ENCODE measurements at regions not wholly inside any gene's neighbourhood (a gene's known extent, or its start where the extent isn't known, plus 50 kb on each side); places are given as distances from the start of the nearest gene placed in this dataset.

GRCh38 chr16:82360024-82360783 lies 190.2 kb upstream of the MPHOSPH6 start:
- H3K27ac ChIP-seq, result no peak overlapping the region
- intact Hi-C loops (cut with DNase I), result no loop called here
- H3K36me3 ChIP-seq, result no peaks in the 10 kb centered on the region
- TF ChIP-seq CTCF (IDR thresholded peaks at IDR 0.05), result no peak
- no peak for DNase-seq
- H3K4me3 ChIP-seq, result no peak overlapping the region
- no peaks in the 10 kb centered on the region for H3K27me3 ChIP-seq
- no peak overlapping the region for H3K9ac ChIP-seq (ENCODE audit: low read depth in 2 of 2, low read length in 2 of 2)
- H3K9me3 ChIP-seq, result no peaks in the 10 kb centered on the region
- no peaks in the 10 kb centered on the region for H3K4me1 ChIP-seq

GRCh38 chr16:82358606-82359221 lies 188.7 kb upstream of the MPHOSPH6 start:
- Histone ChIP-seq H3K4me3 (no peak overlapping the region), H3K9me3 (no peaks in the 10 kb centered on the region), H3K9ac (ENCODE audit: low read depth in 2 of 2, low read length in 2 of 2) (no peak overlapping the region), H3K4me1 (no peaks in the 10 kb centered on the region), H3K36me3 (no peaks in the 10 kb centered on the region), H3K27ac (no peak overlapping the region), H3K27me3 (no peaks in the 10 kb centered on the region)
- intact Hi-C loops (cut with DNase I), result no loop called here
- DNase-seq, result no peak
- TF ChIP-seq CTCF (IDR thresholded peaks at IDR 0.05), result no peak

GRCh38 chr16:82358161-82358560 lies 188.1 kb upstream of the MPHOSPH6 start:
- no peaks in the 10 kb centered on the region for H3K4me1 ChIP-seq
- no peak for TF ChIP-seq CTCF (IDR thresholded peaks at IDR 0.05)
- no peak overlapping the region for H3K9ac ChIP-seq (ENCODE audit: low read depth in 2 of 2, low read length in 2 of 2)
- H3K9me3 ChIP-seq, result no peaks in the 10 kb centered on the region
- H3K36me3 ChIP-seq, result no peaks in the 10 kb centered on the region
- no peak for DNase-seq
- intact Hi-C loops (cut with DNase I), result no loop called here
- H3K27me3 ChIP-seq, result no peaks in the 10 kb centered on the region
- H3K4me3 ChIP-seq, result no peak overlapping the region
- H3K27ac ChIP-seq, result no peak overlapping the region

GRCh38 chr16:82357237-82357636 lies 187.2 kb upstream of the MPHOSPH6 start:
- H3K4me1 ChIP-seq, result no peaks in the 10 kb centered on the region
- intact Hi-C loops (cut with DNase I), result no loop called here

GRCh38 chr16:82350560-82350959 lies 180.5 kb upstream of the MPHOSPH6 start:
- TF ChIP-seq CTCF (IDR thresholded peaks at IDR 0.05), result no peak
- no peaks in the 10 kb centered on the region for H3K36me3 ChIP-seq
- no peak overlapping the region for H3K9ac ChIP-seq (ENCODE audit: low read depth in 2 of 2, low read length in 2 of 2)
- H3K4me1 ChIP-seq, result no peaks in the 10 kb centered on the region
- no peaks in the 10 kb centered on the region for H3K27me3 ChIP-seq
- intact Hi-C loops (cut with DNase I), result no loop called here
- no peak for DNase-seq
- H3K9me3 ChIP-seq, result no peaks in the 10 kb centered on the region
- H3K27ac ChIP-seq, result no peak overlapping the region
- no peak overlapping the region for H3K4me3 ChIP-seq

More at GRCh38 chr16:82357237-82357636, 187.2 kb upstream of the MPHOSPH6 start:
- Histone ChIP-seq H3K36me3 (no peaks in the 10 kb centered on the region), H3K9ac (ENCODE audit: low read depth in 2 of 2, low read length in 2 of 2) (no peak overlapping the region), H3K27me3 (no peaks in the 10 kb centered on the region), H3K27ac (no peak overlapping the region), H3K4me3 (no peak overlapping the region), H3K9me3 (no peaks in the 10 kb centered on the region)
- no peak for DNase-seq
- TF ChIP-seq CTCF (IDR thresholded peaks at IDR 0.05), result no peak

Data from colonic mucosa (tissue), 4 donors.